Heart left ventricle (tissue), 16 donors: ENCODE measurements at regions not wholly inside any gene's neighbourhood (a gene's known extent, or its start where the extent isn't known, plus 50 kb on each side); places are given as distances from the start of the nearest gene placed in this dataset.
A peak's percentile ranks its signal among the peaks of the same experiment; 100 is the strongest.

ENCODE experiments used
- ATAC-seq, 4 donors: fragments of 200-7000 bp; cut with Tn5 transposase; one replicate each; pipeline ENCODE4 v1.9.1; 2020 to 2022; ENCODE audit warnings: moderate library complexity in 4 of 4, mild to moderate bottlenecking in 3 of 4, moderate number of reproducible peaks in 1 of 4
- DNase-seq, 5 donors: peaks; one replicate each; pipeline ENCODE4 v3.0.0-alpha.2; 2020
- H3K27ac ChIP-seq, 12 donors: fragments of 200-600 bp; sonication (generic) in 4 of 12; one replicate each; pipeline versions ENCODE4 v1.5.0 to v1.8.0; 2016 to 2022; ENCODE audit warnings: mild to moderate bottlenecking in 2 of 12
- H3K27me3 ChIP-seq, 9 donors: fragments of 200-600 bp; sonication (generic) in 2 of 9; one replicate each; pipeline versions ENCODE4 v1.5.1 to v1.8.0; 2016 to 2022; ENCODE audit warnings: mild to moderate bottlenecking in 3 of 9
- H3K36me3 ChIP-seq, 9 donors: fragments of 200-600 bp; sonication (generic) in 2 of 9; one replicate each; pipeline versions ENCODE4 v1.5.0 to v1.8.0; 2018 to 2022; ENCODE audit warnings: mild to moderate bottlenecking in 2 of 9
- H3K4me1 ChIP-seq, 12 donors: fragments of 200-600 bp; sonication (generic) in 4 of 12; one replicate each; pipeline versions ENCODE4 v1.5.0 to v1.8.0; 2016 to 2022; ENCODE audit warnings: mild to moderate bottlenecking in 3 of 12
- H3K4me3 ChIP-seq, 12 donors: fragments of 200-600 bp; sonication (generic) in 4 of 12; one replicate each; pipeline versions ENCODE4 v1.5.0 to v1.8.0; 2017 to 2022; ENCODE audit warnings: mild to moderate bottlenecking in 9 of 12, moderate library complexity in 4 of 12
- H3K9me3 ChIP-seq, 12 donors: fragments of 200-600 bp; sonication (generic) in 4 of 12; one replicate each; pipeline versions ENCODE4 v1.5.0 to v1.8.0; 2016 to 2022; ENCODE audit warnings: mild to moderate bottlenecking in 1 of 12
- POLR2A ChIP-seq, 2 donors: fragments of 450-650 bp; IDR thresholded peaks; one replicate each; pipeline ENCODE4 v1.6.1; 2017; ENCODE audit warnings: antibody characterized with exemption in 2 of 2, mild to moderate bottlenecking in 2 of 2, moderate library complexity in 2 of 2
- WGBS, 4 donors: extraction: QIAGEN DNeasy Blood & Tissue Kit in 2 of 4; methylation state at CpG; one replicate each; pipeline versions ENCODE4 v1.1.5 to v1.1.7; 2013 to 2018; 5-methylcytosine and 5-hydroxymethylcytosine counted together
- intact Hi-C, 10 donors: fragments of 100-400 bp; cut with DNase I; formaldehyde crosslinking; loops; one replicate each; pipeline versions ENCODE4 v1.11.1 to v1.14.2; 2022
- TF ChIP-seq, protein P1 (sequence below), 12 donors: fragments of 200-600 bp; sonication (generic) in 4 of 12; IDR thresholded peaks; one replicate each; pipeline versions ENCODE4 v1.5.0 to v1.8.0; 2018 to 2022; ENCODE audit warnings: antibody characterized with exemption in 12 of 12, mild to moderate bottlenecking in 5 of 12
- donor health status: ischemic (EF 13 %, LVEDD 7.1; RV severe dilation, severe dysfunction).
- donor health status: healthy with polysubstance abuse.
- donor health status: DM: no; HTN: yes; CAD: no.
- donor health status: DM: no; HTN: no; CAD: no.
- donor health status: ischemic (EF 25% LVEDD 6.9; RV normal size, moderate dysfunction).
- donor health status: ischemic (EF 25% LVEDD 5.7; RV mildly dilated, moderate dysfunction).
- donor health status: healthy.
- donor health status: DM: yes; HTN: yes; CAD: no.
- donor health status: ischemic (EF 35%, LVEDD 5.7; RV mildly dilated, moderate dysfunction).
- donor health status: nonischemic (EF 11% LVEDD 7.7; RV severe dilation, severe dysfunction).
- donor health status: DM: yes; HTN: yes; CAD: no.
- donor health status: PGD.
- donor health status: ischemic (EF 29% LVEDD 5.4; RV normal size, mild dysfunction).
- donor health status: nonischemic (EF 23%, LVEDD 6.1; RV moderate dilation, normal function).

DNA sequence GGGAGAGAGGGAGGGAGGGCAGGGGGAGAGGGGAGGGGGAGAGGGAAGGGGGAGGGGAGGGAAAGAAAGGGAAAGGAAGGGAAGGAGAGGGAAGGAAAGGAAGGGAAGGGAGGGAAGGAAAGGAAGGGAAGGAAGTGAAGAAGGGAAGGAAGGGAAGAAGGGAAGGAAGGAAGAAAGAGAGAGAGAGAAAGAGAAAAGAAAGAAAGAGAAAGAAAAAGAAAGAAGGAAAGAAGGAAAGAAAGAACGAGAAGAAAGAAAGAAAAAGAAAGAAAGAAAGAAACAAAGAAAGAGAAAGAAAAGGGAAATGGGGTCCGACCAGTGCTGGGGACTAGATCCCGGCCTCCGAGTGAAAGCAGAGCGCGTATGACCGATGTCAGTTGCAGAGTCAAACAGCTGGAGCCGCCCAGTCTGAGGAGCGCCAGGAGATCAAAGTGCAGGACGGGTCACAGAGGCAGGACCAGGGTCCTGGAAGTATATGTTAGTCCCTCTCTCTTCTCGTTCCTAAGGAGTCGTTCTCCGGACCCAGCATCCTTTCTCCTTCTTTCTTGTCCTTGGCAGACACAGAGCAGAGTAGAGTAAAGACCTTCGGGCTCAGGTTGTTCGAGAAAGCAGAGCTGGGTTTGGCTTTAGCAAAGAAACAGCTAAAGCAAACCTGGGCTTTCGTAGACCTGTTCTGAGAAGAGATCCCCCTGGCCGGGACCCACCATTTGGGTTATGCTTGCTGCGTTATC is 305.4 kb upstream of the MSX2 start:
- DNase-seq: peak in 1 of 5 donors; percentile 31
- H3K27ac ChIP-seq: no peak overlapping the region
- no peaks in the 10 kb centered on the region for H3K9me3 ChIP-seq
- peaks cover 0 to 10% (median 0%) of the 10 kb centered on the region in 12 donors for H3K4me1 ChIP-seq
- peaks cover 0 to 33% (median 11%) of the 10 kb centered on the region in 9 donors for H3K27me3 ChIP-seq
- intact Hi-C loops: loop anchor here (1.0 to 10.0 kb wide), 12 partner anchors 90 to 518 kb away; no protein-coding TSS in a partner anchor
- H3K36me3 ChIP-seq: no peaks in the 10 kb centered on the region
- H3K4me3 ChIP-seq: peak overlapping the region in 7 of 12 donors; percentile 6 to 38 (median 25)
- no peak for TF ChIP-seq POLR2A (IDR thresholded peaks at IDR 0.05)
- TF ChIP-seq, protein P1, sequence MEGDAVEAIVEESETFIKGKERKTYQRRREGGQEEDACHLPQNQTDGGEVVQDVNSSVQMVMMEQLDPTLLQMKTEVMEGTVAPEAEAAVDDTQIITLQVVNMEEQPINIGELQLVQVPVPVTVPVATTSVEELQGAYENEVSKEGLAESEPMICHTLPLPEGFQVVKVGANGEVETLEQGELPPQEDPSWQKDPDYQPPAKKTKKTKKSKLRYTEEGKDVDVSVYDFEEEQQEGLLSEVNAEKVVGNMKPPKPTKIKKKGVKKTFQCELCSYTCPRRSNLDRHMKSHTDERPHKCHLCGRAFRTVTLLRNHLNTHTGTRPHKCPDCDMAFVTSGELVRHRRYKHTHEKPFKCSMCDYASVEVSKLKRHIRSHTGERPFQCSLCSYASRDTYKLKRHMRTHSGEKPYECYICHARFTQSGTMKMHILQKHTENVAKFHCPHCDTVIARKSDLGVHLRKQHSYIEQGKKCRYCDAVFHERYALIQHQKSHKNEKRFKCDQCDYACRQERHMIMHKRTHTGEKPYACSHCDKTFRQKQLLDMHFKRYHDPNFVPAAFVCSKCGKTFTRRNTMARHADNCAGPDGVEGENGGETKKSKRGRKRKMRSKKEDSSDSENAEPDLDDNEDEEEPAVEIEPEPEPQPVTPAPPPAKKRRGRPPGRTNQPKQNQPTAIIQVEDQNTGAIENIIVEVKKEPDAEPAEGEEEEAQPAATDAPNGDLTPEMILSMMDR (IDR thresholded peaks at IDR 0.05): no peak
- ATAC-seq: peak in 2 of 4 donors; percentile 37 to 68
- WGBS, 4 donors: 2 to 4% (median 3%) methylated on average over 18 of the region's 18 CpGs

DNA sequence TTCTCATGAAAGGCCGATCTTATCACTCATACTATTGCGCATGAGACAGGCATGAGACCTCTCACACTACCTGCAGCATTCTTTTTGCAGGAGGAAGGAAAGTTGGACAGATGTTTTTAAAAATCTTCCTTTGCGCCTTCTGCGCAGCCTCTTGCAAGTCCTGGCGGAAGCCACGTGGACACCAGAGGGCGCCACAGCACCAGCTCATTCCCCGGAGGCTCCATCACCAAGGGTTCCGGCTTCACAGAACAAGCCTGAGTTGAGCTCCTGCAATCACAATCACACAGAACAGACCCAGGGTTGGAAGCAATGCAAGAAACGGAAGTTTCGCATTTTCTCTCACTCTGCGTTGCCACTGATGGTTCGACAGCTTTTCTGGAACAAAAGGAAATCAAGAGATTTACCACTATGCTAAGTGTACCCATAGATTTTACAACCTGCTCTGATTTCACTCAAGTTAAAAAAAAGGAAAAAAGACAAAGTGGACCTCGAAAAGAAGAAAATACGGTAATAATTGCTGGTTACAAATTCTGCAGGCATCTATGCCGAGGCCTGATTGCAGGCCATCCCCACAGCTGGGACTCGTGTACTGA is 304.7 kb upstream of the MSX2 start:
- Histone ChIP-seq H3K27ac (no peak overlapping the region), H3K4me3 (peak overlapping the region in 7 of 12 donors; percentile 6 to 38 (median 25)), H3K4me1 (peaks cover 0 to 10% (median 0%) of the 10 kb centered on the region in 12 donors), H3K9me3 (no peaks in the 10 kb centered on the region), H3K36me3 (no peaks in the 10 kb centered on the region), H3K27me3 (peaks cover 0 to 33% (median 11%) of the 10 kb centered on the region in 9 donors)
- intact Hi-C loops: loop anchor here (1.0 to 10.0 kb wide), 13 partner anchors 91 to 518 kb away; no protein-coding TSS in a partner anchor
- ATAC-seq (peak; percentile 69 to 97 (median 92)), DNase-seq (peak; percentile 80 to 90 (median 87))
- 18 to 19% (median 18%) methylated on average over 17 of the region's 17 CpGs for WGBS, 4 donors
- TF ChIP-seq, protein P1 (IDR thresholded peaks at IDR 0.05): peak; percentile 75 to 94 (median 86)
- no peak for TF ChIP-seq POLR2A (IDR thresholded peaks at IDR 0.05)

DNA sequence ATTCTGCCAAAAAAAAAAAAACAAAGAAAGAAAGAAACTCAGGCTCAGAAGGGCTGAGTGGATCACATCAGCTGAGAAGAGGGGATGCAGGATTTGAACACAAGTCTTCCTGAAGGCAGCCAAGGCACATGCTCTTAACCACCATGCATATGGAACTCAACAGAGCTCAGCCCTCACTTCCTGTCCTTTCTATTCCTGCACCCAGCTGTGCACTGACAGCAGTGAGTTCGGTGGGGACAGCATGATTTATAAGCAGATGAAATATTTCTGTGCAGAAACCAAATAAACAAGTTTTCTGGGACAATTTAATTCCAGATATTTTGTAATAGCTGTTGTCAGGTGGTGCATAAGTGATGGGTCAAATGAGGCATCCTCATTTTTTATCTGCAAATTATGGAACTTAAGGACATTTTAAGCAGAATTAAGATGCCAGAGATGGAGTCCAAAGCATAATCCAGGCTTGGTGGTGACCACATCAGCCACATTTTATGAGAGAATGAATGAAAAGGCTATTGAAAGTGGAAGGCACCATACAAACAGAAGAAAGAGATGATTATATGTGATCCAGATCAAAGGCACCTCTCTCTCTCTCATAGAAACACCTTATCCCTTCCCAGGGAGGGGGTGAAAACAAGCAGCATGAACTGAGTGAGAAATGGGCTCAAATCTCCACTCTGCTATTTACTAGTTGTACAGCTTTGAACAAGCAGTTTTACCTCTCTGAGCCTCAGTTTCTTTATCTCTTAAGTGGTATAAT is 303.6 kb upstream of the MSX2 start:
- no peak for ATAC-seq
- H3K27ac ChIP-seq: no peak overlapping the region
- intact Hi-C loops: loop anchor here in 6 of 10 donors (2.0 to 10.0 kb wide), 5 partner anchors 311 to 516 kb away; no protein-coding TSS in a partner anchor
- H3K9me3 ChIP-seq: no peaks in the 10 kb centered on the region
- 39 to 56% (median 49%) methylated on average over 1 of the region's 1 CpG for WGBS, 4 donors
- H3K4me1 ChIP-seq: peaks cover 0 to 15% (median 1%) of the 10 kb centered on the region in 12 donors
- no peaks in the 10 kb centered on the region for H3K36me3 ChIP-seq
- peaks cover 0 to 40% (median 11%) of the 10 kb centered on the region in 9 donors for H3K27me3 ChIP-seq
- TF ChIP-seq, protein P1 (IDR thresholded peaks at IDR 0.05): no peak
- no peak for TF ChIP-seq POLR2A (IDR thresholded peaks at IDR 0.05)
- no peak overlapping the region for H3K4me3 ChIP-seq
- DNase-seq: no peak
